AG08396 (cell line): ENCODE measurements at regions not wholly inside any gene's neighbourhood (a gene's known extent, or its start where the extent isn't known, plus 50 kb on each side); places are given as distances from the start of the nearest gene placed in this dataset.
A peak's percentile ranks its signal among the peaks of the same experiment; 100 is the strongest.
"Not testable (repeated sequence)": the region's sequence is repeated elsewhere in the genome, so short reads cannot be mapped to it uniquely, and the experiment has no call there.

ENCODE experiments used
- DNase-seq: peaks from one replicate; pipeline ENCODE4 v3.0.0; 2012; ENCODE audit warnings: low spot score, mixed read lengths

- DNase-seq = no peak
Observed at GRCh38 chr5:18354828-18355227, 720.6 kb downstream of the TAF11L14 start.

- no peak for DNase-seq
Observed at GRCh38 chr5:18357486-18357885, 723.2 kb downstream of the TAF11L14 start.

DNA sequence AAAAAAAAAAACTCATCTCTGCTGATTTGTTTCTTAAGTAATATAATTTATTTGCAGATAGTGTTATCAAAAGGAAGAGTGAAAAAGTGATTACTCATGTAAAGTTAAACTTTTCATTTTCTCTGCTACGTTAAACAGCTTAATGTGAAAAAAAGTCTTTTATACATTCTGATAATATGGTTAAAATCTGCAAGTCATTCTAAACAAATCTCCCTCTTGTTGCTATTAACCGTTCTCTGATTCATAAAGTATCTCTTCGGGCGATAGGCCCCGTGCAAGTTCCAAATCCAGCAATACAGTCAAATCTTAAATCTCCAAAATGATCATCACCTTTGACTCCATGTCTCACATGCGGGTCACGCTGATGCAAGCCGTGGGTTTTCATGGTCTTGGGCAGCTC lies 732.0 kb downstream of the TAF11L14 start:
- DNase-seq = no peak

DNA sequence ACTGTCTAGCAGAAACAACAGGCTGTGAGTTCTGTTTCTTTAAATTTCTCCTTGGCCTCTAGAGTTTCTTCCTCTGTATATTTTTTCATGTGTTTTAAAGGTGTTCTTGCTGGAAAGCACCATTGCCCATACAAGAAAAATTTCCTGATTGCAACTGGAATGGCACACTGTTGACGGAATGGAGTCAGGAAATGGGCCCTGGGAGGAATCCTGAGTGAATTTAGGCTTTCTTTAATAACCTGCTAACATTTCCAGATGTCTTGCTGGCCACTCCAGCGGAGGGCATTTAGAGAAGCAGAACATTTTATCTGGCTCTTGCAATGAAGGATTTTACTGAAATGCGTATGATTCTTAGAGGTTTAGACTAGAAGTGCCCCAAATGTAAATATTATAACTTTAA lies 736.3 kb downstream of the TAF11L14 start:
- DNase-seq = no peak

DNA sequence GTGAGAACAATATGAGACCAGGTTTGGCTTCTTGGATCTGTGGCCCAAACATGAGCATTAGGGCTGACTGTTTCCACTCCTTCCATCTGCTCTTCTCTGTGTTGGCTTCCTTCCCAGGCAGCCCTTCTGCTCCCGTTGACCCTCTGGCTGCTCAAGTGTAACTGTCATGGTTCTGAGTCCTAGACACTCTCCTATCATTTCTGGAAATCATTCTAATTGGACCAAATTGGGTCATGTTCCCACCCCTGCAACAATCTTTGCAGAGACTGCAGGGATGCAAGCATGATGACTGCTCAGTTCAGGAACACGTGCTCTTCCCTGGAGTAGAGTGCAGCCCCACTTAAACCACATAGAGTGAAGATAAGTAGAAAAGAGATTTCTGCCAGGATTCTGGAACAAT lies 741.4 kb downstream of the TAF11L14 start:
- no peak for DNase-seq

DNA sequence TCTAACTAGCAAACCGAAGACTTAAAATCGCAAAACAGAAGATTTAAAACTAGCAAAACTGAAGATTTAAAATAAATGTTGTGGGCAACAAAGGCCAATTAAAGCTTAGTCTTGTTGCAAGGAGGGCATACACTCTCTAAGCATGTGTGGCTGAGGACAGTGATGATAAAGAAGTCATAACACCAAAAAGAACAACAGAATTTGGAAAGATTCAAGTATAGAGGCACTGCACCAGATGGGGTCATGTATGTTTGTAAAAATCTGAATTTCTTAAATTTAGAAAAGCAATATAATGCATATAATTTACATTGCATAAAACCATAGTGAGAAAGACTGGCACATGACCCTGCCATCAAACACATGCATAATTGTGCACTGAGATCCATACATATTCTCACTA lies 743.8 kb downstream of the TAF11L14 start:
- DNase-seq = no peak

DNA sequence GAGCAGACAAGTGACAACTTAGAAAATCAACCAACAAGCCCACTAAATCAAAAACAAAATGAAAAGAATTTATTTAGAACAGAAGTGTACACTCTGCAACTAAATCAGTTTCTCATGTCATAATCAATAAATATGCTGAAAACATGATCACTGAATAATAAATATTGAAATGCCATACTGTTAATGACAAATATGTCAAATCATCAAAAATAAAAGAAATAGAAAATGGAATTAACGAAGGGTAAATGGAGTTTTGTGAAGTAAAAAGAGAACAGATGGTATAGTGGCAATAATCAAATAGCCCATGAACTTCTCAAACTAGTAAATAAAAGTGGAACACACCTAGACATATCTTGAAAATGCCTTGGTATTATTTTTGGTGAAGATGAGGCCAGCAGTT lies 744.9 kb downstream of the TAF11L14 start:
- no peak for DNase-seq

- no peak for DNase-seq
Observed at GRCh38 chr5:18380729-18381362, 746.6 kb downstream of the TAF11L14 start.

GRCh38 chr5:18393565-18394442 lies 759.5 kb downstream of the TAF11L14 start:
- peak; percentile 25 for DNase-seq

DNA sequence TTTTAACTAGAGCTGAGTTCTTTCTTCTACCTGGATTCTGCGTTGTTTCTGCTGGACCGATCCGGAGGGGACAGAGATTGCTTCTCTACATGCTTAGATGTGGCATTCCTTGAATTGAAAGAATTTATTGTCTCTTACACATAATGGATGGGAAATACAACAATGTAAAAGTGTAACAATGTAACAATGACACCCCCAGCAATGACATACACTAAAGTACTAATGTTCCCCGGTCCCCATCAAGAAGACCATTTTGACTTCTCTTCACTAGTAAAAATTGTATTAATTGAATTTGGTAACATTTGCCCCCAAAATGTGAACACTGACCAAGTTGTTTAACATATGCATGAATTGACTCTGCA lies 760.2 kb downstream of the TAF11L14 start:
- DNase-seq = no peak

DNA sequence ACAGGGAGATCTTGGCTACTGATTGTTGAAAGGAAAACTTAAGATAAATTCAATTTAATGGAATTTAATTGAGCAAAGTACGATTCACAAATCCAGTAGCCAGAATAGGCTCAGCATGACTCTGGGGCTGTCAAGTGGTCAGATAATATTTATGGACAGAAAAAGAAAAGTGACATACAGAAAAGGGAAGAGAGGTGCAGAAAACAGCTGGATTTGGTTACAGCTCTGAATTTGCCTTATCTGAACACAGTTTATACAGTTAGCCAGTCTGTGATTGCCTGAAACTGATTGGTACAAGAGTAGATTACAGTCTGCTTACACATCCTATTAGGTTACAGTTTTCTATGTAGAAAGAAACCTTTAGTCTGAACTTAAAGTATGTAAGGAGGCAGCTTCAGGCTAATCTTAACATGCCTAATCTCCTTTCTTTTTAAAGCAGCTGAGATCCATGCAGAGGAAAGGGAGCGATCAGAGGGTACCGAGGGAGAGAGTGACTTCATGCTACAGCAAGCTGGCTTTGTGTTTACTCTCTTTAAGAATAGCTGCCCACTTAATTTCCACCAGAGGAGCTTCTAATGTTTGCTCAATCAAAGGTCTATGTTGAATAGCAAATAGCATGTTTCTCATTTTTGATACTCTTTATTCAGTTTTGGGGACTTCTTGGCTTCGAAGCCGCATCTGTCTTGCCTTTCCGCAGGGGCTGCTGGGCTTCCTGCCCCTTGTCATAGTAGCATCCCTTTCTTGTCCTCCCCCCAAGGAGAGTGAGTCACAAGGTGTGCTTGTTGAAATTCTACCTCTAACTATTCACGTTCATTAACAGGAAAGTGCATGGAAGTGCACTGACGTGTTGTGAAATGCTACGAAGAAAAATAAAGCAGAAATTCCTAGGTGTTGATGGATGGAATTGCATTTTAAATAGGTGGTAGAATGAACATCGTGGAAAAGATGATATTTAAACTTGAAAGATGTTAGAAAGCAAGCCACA lies 761.2 kb downstream of the TAF11L14 start:
- DNase-seq = no peak

DNA sequence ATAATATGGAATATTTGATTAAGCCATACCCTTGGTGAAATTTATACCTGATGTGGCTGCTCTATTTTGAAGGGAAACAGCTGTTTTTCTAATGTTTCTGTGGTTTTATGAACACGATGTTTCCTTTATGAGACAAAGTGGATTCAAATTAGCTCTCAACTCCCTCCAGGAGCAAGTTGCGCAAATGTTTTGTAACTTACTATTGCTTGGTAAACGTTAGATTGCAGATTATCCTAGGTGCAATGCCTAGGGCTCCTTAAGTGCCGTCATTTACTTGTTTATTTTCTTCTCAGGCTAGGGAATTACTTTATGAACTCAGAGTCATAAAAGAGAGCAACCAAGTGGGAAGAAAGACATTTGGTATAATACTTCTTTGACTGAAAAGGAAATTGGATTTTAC lies 763.1 kb downstream of the TAF11L14 start:
- DNase-seq = no peak

- no peak for DNase-seq
Observed at GRCh38 chr5:18397891-18398290, 763.6 kb downstream of the TAF11L14 start.

DNA sequence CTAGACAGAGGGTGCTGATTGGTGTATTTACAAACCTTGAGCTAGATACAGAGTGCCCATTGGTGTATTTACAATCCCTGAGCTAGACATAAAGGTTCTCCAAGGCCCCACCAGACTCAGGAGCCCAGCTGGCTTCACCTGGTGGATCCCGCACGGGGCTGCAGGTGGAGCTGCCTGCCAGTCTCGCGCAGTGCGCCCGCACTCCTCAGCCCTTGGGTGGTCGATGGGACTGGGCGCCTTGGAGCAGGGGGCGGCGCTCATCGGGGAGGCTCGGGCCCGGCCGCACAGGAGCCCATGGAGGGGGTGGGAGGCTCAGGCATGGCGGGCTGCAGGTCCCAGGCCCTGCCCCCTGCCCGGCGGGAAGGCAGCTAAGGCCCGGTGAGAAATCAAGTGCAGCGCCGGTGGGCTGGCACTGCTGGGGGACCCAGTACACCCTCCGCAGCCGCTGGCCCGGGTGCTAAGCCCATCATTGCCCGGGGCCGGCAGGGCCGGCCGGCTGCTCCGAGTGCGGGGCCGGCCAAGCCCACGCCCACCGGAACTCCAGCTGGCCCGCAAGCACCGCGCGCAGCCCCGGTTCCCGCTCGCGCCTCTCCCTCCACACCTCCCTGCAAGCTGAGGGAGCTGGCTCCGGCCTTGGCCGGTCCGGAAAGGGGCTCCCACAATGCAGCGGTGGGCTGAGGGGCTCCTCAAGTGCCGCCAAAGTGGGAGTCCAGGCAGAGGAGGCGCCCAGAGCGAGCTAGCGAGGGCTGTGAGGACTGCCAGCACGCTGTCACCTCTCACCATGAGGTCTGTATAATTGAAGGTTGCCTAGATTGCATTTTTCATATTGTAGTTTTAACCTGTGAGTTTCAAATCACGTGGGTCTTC lies 765.4 kb downstream of the TAF11L14 start:
- DNase-seq = not testable (repeated sequence)

- DNase-seq = no peak
Observed at GRCh38 chr5:18403141-18403540, 768.9 kb downstream of the TAF11L14 start.

DNA sequence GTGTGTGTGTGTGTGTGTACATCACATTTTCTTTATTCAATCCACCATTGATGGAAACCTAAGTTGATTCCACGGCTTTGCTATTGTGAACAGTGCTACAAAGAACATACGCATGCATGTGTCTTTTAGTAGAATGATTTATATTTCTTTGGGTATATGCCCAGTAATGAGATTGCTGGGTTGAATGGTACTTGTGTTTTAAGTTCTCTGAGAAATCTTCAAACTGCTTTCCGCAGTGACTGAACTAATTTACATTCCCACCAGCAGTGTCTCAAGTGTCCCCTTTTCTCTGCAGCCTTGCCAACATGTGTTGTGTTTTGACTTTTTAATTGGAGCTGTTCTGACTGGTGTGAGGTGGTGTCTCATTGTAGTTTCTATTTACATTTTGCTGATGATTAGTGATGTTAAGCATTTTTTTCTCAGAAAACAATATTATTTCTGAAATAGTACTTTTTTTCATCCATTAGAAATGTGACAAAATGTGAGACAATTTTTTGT lies 769.7 kb downstream of the TAF11L14 start:
- no peak for DNase-seq

DNA sequence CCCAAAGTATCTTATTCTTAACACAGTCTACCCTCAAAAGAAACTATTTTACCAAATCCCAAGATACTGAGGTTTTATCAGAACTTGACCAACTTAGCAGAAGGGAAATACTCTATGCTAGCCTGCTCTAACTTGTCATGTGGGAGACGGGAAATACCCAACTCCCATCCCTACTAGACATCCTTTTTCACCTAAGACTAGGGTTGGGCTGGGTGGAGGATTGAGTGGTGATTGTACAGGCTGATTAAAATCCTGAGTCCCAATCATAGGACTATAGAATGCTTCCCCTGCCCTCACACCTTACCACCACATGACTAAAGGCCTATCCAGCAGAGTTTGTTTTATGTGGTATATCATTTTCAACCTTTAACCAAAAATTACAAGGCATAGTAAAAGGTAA lies 786.5 kb downstream of the TAF11L14 start:
- DNase-seq = no peak

DNA sequence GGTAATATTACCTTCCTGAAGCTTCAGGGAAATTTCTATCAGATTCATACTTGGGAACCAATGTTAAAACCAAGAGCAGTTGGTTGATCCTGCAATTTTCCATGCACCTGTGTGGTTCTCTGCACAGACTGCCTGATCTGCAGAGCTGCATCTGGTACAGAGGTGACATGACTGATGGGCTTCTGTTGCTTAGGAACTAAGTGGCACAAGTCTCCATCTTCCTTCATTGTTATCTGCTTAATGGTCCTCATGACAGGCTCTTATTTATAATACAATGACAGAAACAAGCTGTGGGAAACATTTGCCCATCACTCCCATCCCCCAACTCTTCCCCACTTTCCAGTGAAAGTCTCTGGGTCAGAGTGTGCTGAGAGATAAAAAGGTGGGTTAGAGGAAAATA lies 799.1 kb downstream of the TAF11L14 start:
- DNase-seq = no peak

- no peak for DNase-seq
Observed at GRCh38 chr5:18438126-18438525, 803.9 kb downstream of the TAF11L14 start.

- DNase-seq = no peak
Observed at GRCh38 chr5:18455521-18455920, 821.3 kb downstream of the TAF11L14 start.

GRCh38 chr5:18457255-18457654 lies 823.0 kb downstream of the TAF11L14 start:
- no peak for DNase-seq
